Neural cell (in vitro differentiated cells): ENCODE measurements at regions not wholly inside any gene's neighbourhood (a gene's known extent, or its start where the extent isn't known, plus 50 kb on each side); places are given as distances from the start of the nearest gene placed in this dataset.

Source experiments
- EP300 ChIP-seq: fragments of 450-650 bp; conservative IDR thresholded peaks from 2 replicates; pipeline ENCODE4 v1.6.1; 2014; ENCODE audit warnings: antibody characterized with exemption, mild to moderate bottlenecking, moderate library complexity; ENCODE audit not compliant: poor library complexity, severe bottlenecking
- POLR2AphosphoS5 ChIP-seq: IDR thresholded peaks from 2 replicates; pipeline ENCODE4 v1.6.1; 2012
- TAF1 ChIP-seq: IDR thresholded peaks from 2 replicates; pipeline ENCODE4 v1.6.1; 2012; ENCODE audit warnings: low read depth
- TF ChIP-seq, protein P1 (sequence below): fragments of 450-650 bp; IDR thresholded peaks from 2 replicates; pipeline ENCODE4 v1.5.1; 2014; ENCODE audit warnings: antibody characterized with exemption, mild to moderate bottlenecking, moderate library complexity; ENCODE audit not compliant: poor library complexity, severe bottlenecking
- TF ChIP-seq, protein P2 (sequence below): IDR thresholded peaks from 2 replicates; pipeline ENCODE4 v1.6.1; 2012; ENCODE audit warnings: borderline replicate concordance

DNA sequence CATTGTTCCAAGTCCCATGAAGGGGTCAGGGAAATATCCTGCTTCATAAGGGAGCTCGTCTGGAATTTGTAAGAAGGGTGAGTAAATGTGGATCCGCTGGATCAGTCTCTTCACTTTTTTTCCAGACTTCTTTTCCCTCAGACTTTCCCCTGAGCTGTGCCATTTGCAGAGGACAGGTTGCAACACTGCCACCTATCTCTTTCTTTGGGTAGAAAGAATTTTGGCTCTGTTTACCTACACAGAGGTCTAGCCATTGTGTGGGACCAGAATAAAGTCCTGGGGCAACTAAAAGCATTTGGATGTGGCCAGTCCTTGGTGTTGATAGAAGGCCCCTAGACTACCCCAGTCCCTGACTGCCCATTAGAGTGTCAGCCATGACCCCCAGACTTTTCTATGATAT is 1146.7 kb upstream of the PRMT6 start:
- TF ChIP-seq, protein P1, sequence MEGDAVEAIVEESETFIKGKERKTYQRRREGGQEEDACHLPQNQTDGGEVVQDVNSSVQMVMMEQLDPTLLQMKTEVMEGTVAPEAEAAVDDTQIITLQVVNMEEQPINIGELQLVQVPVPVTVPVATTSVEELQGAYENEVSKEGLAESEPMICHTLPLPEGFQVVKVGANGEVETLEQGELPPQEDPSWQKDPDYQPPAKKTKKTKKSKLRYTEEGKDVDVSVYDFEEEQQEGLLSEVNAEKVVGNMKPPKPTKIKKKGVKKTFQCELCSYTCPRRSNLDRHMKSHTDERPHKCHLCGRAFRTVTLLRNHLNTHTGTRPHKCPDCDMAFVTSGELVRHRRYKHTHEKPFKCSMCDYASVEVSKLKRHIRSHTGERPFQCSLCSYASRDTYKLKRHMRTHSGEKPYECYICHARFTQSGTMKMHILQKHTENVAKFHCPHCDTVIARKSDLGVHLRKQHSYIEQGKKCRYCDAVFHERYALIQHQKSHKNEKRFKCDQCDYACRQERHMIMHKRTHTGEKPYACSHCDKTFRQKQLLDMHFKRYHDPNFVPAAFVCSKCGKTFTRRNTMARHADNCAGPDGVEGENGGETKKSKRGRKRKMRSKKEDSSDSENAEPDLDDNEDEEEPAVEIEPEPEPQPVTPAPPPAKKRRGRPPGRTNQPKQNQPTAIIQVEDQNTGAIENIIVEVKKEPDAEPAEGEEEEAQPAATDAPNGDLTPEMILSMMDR, result no peak
- no peak for TF ChIP-seq POLR2AphosphoS5
- TF ChIP-seq, protein P2, sequence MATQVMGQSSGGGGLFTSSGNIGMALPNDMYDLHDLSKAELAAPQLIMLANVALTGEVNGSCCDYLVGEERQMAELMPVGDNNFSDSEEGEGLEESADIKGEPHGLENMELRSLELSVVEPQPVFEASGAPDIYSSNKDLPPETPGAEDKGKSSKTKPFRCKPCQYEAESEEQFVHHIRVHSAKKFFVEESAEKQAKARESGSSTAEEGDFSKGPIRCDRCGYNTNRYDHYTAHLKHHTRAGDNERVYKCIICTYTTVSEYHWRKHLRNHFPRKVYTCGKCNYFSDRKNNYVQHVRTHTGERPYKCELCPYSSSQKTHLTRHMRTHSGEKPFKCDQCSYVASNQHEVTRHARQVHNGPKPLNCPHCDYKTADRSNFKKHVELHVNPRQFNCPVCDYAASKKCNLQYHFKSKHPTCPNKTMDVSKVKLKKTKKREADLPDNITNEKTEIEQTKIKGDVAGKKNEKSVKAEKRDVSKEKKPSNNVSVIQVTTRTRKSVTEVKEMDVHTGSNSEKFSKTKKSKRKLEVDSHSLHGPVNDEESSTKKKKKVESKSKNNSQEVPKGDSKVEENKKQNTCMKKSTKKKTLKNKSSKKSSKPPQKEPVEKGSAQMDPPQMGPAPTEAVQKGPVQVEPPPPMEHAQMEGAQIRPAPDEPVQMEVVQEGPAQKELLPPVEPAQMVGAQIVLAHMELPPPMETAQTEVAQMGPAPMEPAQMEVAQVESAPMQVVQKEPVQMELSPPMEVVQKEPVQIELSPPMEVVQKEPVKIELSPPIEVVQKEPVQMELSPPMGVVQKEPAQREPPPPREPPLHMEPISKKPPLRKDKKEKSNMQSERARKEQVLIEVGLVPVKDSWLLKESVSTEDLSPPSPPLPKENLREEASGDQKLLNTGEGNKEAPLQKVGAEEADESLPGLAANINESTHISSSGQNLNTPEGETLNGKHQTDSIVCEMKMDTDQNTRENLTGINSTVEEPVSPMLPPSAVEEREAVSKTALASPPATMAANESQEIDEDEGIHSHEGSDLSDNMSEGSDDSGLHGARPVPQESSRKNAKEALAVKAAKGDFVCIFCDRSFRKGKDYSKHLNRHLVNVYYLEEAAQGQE, result no peak
- TF ChIP-seq EP300, result no peak
- TF ChIP-seq TAF1, result no peak
